K562 (cell line): ENCODE measurements at regions not wholly inside any gene's neighbourhood (a gene's known extent, or its start where the extent isn't known, plus 50 kb on each side); places are given as distances from the start of the nearest gene placed in this dataset.

Source experiments
- CBX2 ChIP-seq: fragments of 200-600 bp; sonication (generic); IDR thresholded peaks from one replicate; pipeline ENCODE4 v1.6.1; 2012; ENCODE audit warnings: mild to moderate bottlenecking, low read length, inconsistent platforms; ENCODE audit not compliant: insufficient read depth, poor library complexity, severe bottlenecking
- DPF2 ChIP-seq: fragments of 450-650 bp; IDR thresholded peaks from 2 replicates; pipeline ENCODE4 v1.6.1; 2016
- ESRRA ChIP-seq: fragments of 450-650 bp; IDR thresholded peaks from 2 replicates; pipeline ENCODE4 v1.6.1; 2014; ENCODE audit warnings: low read depth, mild to moderate bottlenecking, moderate library complexity, borderline replicate concordance
- FOS ChIP-seq: IDR thresholded peaks from 3 replicates; pipeline ENCODE4 v1.6.1; 2011; ENCODE audit not compliant: insufficient read length; ENCODE audit errors: extremely low read depth
- HDAC2 ChIP-seq: fragments of 450-650 bp; IDR thresholded peaks from 2 replicates; pipeline ENCODE4 v1.6.1; 2016; ENCODE audit warnings: mild to moderate bottlenecking
- KLF16 ChIP-seq: IDR thresholded peaks from 2 replicates; pipeline ENCODE4 v1.6.1; 2016; ENCODE audit warnings: antibody characterized with exemption
- NFXL1 ChIP-seq: fragments of 450-650 bp; formaldehyde crosslinking; IDR thresholded peaks from 2 replicates; pipeline ENCODE4 v1.4.0; 2021; ENCODE audit warnings: mild to moderate bottlenecking
- PHF8 ChIP-seq: fragments of 200-600 bp; sonication (generic); IDR thresholded peaks from 2 replicates; pipeline ENCODE4 v1.6.1; 2012; ENCODE audit warnings: mixed run types, mild to moderate bottlenecking, inconsistent platforms, low read length, moderate library complexity, borderline replicate concordance
- POLR2AphosphoS5 ChIP-seq: IDR thresholded peaks from 2 replicates; pipeline ENCODE4 v1.6.1; 2011; ENCODE audit warnings: mild to moderate bottlenecking, low read depth, low read length, moderate library complexity; ENCODE audit not compliant: control insufficient read depth, insufficient read depth
- SIN3A ChIP-seq, 2 experiments: fragments of 150-350 bp in 1 of 2; IDR thresholded peaks; 2 replicates each; pipeline ENCODE4 v1.6.1; 2011 to 2016; ENCODE audit warnings: borderline replicate concordance in 2 of 2, low read depth in 2 of 2, low read length in 2 of 2, mild to moderate bottlenecking in 2 of 2, moderate library complexity in 2 of 2; ENCODE audit not compliant: control insufficient read depth in 1 of 2
- TRIM24 ChIP-seq, 2 experiments: fragments of 450-650 bp; IDR thresholded peaks; 2 replicates each; pipeline ENCODE4 v1.6.1; 2016
- TF ChIP-seq, protein P1 (sequence below), 3 experiments: IDR thresholded peaks in 2 of 3; conservative IDR thresholded peaks in 1 of 3; 2 replicates each; pipeline ENCODE4 v1.5.1; 2011 to 2012; ENCODE audit warnings: low read length in 3 of 3, mild to moderate bottlenecking in 3 of 3, control low read depth in 2 of 3, improper control_type of control experiment in 1 of 3, inconsistent platforms in 1 of 3, low read depth in 1 of 3, mixed read lengths in 1 of 3, moderate library complexity in 1 of 3; ENCODE audit not compliant: insufficient read depth in 2 of 3
- TF ChIP-seq, protein P2 (sequence below): fragments of 250-450 bp; sonication (Bioruptor Pico); IDR thresholded peaks from 2 replicates; pipeline ENCODE4 v1.4.0; 2020
- TF ChIP-seq, protein P3 (sequence below): sonication (generic); formaldehyde crosslinking; IDR thresholded peaks from 2 replicates; pipeline ENCODE4 v1.8.1; 2023; ENCODE audit warnings: mild to moderate bottlenecking, missing genetic modification reagents

DNA sequence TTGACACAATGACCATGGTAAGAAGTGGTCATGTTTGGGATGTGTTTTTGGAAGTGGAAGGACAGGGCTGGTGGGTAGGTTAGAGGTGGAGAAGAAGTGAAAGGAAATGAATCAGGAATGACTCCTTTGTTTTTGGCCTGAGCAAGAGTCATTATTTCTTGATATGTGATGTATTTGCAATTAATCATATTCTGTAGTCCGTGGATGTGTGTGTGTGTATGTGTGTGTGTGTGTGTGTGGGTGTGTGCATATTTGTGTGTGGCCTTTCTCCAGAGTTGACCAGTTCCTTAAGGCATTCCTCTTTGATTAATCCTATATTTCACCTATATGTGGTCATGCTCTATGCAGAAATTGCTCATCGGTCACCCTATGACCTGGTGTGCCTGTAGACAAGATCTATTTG lies 130.7 kb downstream of the UTRN start:
- no peak for TF ChIP-seq POLR2AphosphoS5
- TF ChIP-seq PHF8: no peak
- TF ChIP-seq TRIM24 (IDR thresholded peaks at IDR 0.05): no peak
- TF ChIP-seq KLF16: no peak
- no peak for TF ChIP-seq NFXL1
- no peak for TF ChIP-seq FOS
- TF ChIP-seq HDAC2: no peak
- no peak for TF ChIP-seq ESRRA
- TF ChIP-seq, protein P1, sequence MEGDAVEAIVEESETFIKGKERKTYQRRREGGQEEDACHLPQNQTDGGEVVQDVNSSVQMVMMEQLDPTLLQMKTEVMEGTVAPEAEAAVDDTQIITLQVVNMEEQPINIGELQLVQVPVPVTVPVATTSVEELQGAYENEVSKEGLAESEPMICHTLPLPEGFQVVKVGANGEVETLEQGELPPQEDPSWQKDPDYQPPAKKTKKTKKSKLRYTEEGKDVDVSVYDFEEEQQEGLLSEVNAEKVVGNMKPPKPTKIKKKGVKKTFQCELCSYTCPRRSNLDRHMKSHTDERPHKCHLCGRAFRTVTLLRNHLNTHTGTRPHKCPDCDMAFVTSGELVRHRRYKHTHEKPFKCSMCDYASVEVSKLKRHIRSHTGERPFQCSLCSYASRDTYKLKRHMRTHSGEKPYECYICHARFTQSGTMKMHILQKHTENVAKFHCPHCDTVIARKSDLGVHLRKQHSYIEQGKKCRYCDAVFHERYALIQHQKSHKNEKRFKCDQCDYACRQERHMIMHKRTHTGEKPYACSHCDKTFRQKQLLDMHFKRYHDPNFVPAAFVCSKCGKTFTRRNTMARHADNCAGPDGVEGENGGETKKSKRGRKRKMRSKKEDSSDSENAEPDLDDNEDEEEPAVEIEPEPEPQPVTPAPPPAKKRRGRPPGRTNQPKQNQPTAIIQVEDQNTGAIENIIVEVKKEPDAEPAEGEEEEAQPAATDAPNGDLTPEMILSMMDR (IDR thresholded peaks at IDR 0.05 in 2 of 3, conservative IDR thresholded peaks at IDR 0.05 in 1 of 3; ENCODE audit: insufficient read depth in 2 of 3, low read depth in 1 of 3, low read length in 3 of 3): no peak
- TF ChIP-seq, protein P2, sequence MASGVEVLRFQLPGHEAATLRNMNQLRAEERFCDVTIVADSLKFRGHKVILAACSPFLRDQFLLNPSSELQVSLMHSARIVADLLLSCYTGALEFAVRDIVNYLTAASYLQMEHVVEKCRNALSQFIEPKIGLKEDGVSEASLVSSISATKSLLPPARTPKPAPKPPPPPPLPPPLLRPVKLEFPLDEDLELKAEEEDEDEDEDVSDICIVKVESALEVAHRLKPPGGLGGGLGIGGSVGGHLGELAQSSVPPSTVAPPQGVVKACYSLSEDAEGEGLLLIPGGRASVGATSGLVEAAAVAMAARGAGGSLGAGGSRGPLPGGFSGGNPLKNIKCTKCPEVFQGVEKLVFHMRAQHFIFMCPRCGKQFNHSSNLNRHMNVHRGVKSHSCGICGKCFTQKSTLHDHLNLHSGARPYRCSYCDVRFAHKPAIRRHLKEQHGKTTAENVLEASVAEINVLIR (CRISPR knock-in tag): no peak
- TF ChIP-seq DPF2: no peak
- no peak for TF ChIP-seq CBX2
- no peak for TF ChIP-seq SIN3A (IDR thresholded peaks at IDR 0.05; ENCODE audit: borderline replicate concordance in 2 of 2, control insufficient read depth in 1 of 2, low read depth in 2 of 2, low read length in 2 of 2)
- TF ChIP-seq, protein P3, sequence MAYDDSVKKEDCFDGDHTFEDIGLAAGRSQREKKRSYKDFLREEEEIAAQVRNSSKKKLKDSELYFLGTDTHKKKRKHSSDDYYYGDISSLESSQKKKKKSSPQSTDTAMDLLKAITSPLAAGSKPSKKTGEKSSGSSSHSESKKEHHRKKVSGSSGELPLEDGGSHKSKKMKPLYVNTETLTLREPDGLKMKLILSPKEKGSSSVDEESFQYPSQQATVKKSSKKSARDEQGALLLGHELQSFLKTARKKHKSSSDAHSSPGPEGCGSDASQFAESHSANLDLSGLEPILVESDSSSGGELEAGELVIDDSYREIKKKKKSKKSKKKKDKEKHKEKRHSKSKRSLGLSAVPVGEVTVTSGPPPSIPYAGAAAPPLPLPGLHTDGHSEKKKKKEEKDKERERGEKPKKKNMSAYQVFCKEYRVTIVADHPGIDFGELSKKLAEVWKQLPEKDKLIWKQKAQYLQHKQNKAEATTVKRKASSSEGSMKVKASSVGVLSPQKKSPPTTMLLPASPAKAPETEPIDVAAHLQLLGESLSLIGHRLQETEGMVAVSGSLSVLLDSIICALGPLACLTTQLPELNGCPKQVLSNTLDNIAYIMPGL (CRISPR knock-in tag): no peak
